Stimulated activated CD4-positive, alpha-beta T cell treated with anti-CD3 and anti-CD28 coated beads, Interleukin-4, amount 100 ng/mL, for 48 hours (primary cell): ENCODE measurements at regions not wholly inside any gene's neighbourhood (a gene's known extent, or its start where the extent isn't known, plus 50 kb on each side); places are given as distances from the start of the nearest gene placed in this dataset.

Source experiments
- DNase-seq, 2 donors: peaks; one replicate each; pipeline ENCODE4 v3.0.0-alpha.2; 2020; ENCODE audit warnings: low read depth in 2 of 2

DNA sequence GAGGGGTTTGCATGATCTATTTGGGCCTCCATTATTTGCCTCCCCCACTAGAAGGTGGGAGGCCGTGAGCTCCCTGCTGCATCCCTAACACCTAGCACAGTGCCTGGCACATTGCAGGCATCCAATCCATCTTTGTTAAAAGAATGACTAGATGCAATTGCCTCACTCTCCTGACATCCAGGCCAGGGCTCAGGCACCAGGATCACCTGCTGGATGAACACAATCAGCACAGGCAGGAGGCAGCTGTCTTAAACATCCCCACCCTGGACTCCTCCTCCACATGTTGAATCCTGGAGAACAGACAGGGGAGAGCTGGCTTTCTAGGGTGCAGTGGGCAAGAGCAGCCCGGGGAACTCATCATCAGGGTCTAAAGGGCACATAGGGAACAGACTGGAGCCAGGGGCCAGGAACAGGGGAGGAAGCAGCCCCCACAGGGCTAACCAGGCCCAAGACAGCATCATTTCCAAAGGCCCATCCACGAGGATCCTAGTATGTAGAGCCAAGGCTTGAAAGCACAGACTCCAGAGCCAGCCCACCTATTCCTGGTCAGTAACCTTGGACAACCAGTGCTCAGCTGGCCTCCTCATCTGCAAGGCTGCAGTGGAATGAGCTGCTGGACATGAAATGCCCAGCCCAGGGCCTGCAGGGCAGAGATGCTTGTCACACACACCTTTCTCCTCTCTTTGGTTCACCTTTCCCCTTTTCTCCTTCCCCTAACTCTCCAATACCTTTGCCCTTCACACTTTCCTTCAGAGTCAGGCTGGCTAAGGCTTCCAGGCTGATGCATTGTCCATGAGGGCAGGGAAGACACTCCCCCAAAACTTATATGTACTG lies 254.4 kb upstream of the TLE3 start:
- DNase-seq = no peak

- no peak for DNase-seq
Observed at GRCh38 chr15:70351391-70351790, 253.7 kb upstream of the TLE3 start.

- no peak for DNase-seq
Observed at GRCh38 chr15:70348581-70349344, 251.0 kb upstream of the TLE3 start.

GRCh38 chr15:70348226-70348543 lies 250.5 kb upstream of the TLE3 start:
- DNase-seq = no peak

DNA sequence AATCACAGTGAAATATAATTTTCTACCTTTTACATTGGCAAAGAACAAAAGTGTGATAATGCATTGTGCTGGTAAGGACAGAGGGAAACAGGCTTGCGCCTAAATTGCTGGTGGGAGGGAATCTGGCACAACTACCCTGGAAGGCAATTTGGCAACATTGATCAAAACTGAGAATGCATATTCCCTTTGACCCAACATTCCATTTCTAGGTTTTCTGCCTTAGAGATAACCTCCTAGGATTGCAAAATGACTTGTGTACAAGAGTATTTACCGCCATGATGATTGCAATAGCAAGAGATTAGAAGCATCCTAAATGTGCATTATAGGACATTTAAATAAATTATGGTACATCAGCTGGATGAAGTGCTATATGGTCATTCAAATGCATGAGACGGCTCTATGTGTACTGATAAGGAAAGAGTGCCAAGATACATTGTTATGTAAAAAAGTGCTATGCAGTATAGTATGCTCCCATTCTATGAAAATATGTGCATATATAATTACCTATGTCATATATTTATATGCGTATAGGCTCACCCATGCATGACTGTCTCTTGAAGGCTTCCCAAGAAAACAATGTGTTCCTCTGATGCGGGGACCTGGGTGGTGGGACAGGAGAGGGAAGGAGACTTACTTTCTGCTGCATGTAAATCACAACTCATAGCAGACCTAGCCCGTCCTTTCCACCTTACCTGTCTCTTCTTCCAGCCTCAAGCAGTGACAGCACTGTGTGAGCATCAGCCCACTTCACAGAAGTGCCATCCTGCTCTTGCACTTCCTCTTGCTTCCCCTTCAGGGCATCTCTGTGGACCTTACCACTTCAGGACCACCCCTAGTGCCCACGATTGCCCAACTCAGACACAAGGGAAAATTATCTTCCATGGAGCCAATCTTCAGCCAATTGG lies 249.9 kb upstream of the TLE3 start:
- DNase-seq = no peak

DNA sequence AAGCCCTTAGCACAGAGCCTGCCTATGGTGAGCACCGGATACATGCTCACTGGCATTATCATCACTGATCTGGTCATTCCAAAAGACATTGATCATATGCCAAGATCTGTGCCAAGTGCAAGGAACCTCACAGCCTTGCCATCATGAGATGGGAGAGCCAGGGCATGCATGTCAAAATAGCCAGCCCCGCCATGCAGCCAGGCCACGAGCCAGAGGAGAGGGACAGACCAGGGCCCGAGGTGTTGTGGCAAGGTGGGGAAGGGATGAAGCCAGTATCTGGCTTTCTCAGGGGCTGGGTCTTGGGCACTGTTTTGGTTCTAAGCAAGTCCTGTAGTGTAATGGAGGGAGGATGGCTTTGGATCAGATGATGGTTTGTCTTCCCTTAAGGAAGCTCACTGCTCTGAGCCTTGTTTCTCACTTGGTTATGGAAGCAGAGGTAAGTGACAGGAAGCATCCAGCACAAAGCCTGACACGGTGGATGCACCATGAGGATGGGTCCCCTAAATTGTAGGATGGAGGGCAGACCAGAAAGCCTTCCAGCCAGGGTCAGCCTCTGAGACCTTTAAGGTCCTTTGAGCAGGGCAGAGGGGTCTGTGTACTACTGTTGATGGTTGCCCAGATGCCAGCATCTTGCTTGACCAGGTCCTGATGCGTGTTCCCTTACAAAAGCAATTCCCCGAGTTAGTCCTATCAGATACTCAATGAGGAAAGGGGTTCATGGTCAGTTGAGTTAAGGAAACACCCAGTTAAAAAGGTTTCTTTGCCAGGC lies 247.7 kb upstream of the TLE3 start:
- no peak for DNase-seq

DNA sequence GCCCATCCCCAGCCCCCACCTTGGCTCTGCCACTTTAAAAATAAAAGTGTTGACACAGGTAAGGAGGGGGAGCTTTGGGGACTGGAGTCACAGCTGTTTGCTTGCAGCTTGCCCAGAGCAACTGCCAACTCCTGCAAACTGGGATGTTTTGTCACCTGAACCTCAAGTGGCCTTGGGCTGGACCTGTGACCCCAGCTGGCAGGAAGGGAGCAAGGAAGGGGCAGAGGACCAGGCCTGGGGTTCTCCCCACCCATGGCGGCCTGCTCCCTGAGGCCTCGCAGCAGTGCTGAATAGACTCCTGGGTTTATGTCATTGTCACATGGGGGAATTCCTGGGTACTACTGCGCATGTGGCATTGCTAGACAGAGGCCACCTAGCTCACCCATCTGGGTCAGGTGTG lies 246.9 kb upstream of the TLE3 start:
- no peak for DNase-seq

DNA sequence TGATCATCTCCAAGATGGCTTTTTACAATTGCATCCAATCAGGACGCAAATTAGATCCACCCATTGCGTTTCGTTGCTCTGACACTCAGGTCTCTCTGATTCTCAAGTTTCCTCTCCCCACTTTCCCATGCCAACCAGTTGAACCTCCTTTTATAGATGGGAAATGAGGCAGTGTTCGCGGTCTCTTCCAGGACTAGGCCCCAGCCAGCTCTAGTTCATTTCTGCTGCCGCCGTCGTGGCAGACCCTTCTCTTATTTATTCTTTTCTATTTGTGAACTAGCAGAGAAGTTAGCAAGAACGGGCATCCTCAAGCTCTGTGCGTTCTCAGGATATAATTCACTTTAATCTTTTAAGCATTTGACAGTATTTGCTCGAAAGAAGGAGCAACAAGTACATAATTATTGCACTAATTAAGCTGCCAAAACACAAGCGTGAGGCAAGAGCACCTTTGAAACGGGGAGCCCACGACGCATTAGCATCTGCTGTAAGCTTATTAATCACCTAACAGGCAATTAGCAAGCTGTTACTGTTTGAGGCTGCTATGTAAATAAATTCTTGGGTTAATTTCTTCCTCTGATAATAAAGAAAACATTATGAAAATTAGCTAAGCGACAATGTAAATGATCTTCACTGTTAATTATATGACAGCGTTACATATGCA lies 246.4 kb upstream of the TLE3 start:
- no peak for DNase-seq

DNA sequence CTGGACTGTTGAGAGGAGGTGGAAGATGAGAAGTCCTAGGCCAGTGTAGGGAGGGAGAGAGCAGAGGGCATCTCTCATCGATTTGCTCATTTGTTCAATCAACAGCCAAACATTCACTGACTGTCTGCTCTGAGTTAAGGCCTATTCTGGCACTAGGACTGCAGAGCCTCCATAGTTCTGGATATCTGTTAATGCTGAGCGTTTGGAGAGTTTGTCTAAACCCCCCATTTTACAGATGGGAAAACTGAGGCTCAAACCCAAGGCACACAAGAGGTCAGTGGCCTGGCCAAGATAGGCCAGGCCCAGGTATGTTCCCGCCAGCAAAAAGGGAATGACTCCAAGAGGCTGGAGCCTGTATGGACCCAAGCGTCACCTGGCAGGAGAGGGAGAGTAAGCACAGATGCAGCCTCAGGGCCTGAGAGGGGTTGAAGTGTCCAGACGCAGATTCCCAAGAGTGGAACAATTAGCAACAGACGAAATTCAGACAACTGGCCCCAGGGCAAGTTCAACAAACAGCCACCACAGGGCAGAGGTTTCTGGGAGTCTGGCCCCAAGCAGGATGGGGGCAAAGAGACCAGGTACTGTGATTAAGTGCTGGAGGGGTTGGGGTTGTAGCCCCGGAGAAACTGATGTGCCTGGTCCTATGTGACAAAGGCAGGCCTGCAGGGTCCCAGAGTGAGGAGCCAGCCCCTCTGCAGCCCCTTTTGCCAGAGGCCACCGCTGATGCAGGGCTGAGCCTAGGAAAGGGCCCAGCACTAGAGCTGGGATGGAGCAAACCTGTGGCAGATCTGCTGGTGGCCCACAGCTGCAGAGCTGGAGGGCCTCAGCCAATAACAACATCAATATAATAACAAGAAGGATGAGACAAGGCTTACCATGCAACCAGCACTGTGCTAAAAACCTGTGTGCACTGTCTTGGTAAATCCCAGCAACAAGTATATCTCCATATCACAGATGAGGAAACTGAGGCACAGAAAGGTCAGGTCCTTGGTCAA lies 245.1 kb upstream of the TLE3 start:
- no peak for DNase-seq

DNA sequence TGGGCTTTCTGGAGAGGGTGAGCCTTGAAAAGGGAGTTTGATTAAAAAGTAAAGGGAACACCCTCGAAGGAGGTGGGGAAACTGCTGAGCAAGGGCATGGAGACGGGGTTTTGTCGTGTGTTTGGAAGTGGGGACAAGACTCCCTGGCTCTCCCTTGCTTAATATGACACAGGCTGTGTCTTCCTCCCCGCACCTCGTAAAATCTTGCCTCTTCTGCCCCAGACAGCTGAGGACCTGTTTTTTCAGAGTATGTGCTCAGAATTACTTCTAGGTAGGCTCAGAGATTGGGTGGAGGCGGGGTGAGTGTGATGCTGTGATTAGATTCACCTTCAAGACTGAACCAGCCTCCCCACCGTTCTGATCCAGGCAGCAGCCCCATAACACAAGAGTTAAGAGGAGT lies 244.4 kb upstream of the TLE3 start:
- no peak for DNase-seq

DNA sequence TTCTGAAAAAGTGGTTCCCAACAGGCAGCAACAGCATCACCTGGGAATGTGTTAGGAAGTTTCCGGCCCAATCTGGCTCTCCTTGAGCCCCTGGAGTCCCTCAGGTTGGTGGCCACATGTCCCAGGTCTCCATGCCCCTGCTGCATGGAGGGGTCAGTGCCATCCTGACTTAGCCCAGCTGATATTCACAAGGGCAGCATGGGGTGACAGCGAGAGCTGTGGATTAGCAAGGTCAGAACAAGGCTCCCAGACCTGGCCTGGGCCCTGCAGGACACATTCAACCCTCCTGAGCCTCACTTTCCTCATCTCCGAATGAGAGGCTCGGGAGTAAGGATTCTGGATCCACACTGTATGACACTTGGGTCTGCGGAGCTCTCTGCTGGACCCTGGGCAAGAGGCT lies 243.8 kb upstream of the TLE3 start:
- DNase-seq = no peak

GRCh38 chr15:70340494-70340870 lies 242.8 kb upstream of the TLE3 start:
- no peak for DNase-seq

GRCh38 chr15:70339571-70340493 lies 242.1 kb upstream of the TLE3 start:
- no peak for DNase-seq

- no peak for DNase-seq
Observed at GRCh38 chr15:70337277-70338186, 239.8 kb upstream of the TLE3 start.

- no peak for DNase-seq
Observed at GRCh38 chr15:70336425-70337009, 238.8 kb upstream of the TLE3 start.

GRCh38 chr15:70334286-70334685 lies 236.6 kb upstream of the TLE3 start:
- no peak for DNase-seq

GRCh38 chr15:70329179-70329578 lies 231.5 kb upstream of the TLE3 start:
- no peak for DNase-seq
